HG02938 (cell line): ENCODE measurements at regions not wholly inside any gene's neighbourhood (a gene's known extent, or its start where the extent isn't known, plus 50 kb on each side); places are given as distances from the start of the nearest gene placed in this dataset.
"Not testable (repeated sequence)": the region's sequence is repeated elsewhere in the genome, so short reads cannot be mapped to it uniquely, and the experiment has no call there.

Source experiments
- ATAC-seq: cut with Tn5 transposase; IDR thresholded peaks from one replicate; pipeline ENCODE4 v1.9.1; 2021; ENCODE audit warnings: mild to moderate bottlenecking, moderate library complexity; ENCODE audit not compliant: unreplicated experiment

DNA sequence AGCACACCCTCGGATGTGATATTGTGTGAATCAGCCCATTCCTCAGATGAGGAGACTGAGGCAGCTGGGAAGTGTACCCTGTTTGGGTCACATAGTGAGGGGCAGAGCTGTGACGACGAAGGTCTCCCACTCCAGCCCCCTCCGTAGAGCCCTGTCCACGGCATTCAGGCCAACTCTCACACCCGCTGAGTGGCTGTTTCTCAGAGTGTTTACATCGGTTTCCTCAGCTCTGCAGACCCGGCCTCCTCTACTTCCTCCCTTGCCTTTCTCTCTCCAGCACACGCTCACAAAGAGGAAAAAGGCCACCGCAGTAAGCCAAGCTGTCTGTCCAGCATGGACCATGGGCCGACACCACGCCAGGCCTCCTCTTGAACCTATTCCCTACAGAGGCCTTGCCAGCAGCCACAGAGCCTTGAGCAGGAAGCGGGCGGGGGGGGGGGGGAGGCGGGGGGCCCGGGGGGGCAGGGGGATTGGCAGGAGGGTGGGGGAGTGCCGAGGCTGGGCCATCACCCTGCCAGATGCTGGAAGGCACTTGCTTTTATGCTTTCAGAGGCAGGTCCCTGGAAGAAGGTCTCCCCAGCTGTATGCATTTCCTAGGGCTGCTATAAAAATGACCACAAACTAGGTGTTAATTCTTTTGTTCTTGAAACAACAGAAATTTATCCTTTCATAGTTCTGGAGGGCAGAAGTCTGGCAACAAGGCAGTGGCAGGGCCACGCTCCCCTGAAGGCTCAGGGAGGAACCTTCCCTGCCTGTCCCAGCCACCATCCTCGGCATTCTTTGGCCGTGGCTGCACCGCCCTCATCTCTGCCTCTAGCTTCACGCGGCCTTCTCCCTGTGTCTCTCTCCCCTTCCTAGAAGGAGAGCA is 178.4 kb downstream of the PSMG1 start:
- ATAC-seq, result no peak

DNA sequence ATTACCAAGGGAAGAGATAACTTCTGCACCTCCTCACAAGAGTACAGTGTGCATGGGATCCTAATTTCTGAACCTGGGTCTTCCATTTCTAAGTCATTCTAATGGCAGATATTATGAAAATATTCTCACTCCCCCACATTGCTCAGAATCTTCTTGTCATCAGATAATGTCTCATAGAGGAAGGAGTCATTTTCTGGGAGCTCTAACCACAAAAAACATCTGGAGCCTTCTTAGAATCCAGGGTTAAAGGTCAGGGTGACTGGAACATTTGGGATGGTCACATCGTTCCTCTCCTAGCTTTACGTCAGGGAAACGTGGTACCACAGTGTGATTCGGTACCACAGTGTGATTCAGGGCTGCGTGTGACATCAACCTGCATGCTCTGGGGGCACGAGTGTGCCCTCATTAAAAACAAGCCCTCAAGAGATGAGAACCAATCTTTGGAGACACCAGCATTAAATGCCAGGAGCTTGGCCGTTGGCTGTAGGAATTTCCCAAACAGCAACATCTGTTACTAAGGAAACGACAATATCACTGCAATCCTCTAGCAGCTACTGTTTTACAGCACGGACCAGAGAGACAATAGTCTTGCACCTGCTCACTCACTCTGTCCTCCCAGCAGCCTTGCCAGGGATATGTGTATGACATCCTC is 179.1 kb downstream of the PSMG1 start:
- no peak for ATAC-seq

DNA sequence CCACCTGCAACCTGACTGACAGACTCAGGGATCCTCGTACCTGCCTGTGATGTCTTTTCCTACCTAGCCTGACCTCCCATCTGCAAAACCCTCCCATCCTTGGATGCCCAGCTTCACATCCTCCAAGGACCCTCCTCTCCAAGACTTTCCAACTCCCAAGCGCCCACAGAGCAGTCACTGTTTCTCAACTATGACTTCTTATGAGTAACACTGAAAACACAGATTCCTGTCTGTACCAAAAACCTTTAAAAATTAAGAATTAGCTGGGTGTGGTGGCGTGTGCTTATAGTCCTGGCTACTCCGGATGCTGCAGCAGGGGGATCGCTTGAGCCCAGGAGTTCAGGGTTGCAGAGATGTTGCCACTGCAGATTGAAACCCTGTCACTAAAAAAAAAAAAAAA is 181.9 kb downstream of the PSMG1 start:
- no peak for ATAC-seq

DNA sequence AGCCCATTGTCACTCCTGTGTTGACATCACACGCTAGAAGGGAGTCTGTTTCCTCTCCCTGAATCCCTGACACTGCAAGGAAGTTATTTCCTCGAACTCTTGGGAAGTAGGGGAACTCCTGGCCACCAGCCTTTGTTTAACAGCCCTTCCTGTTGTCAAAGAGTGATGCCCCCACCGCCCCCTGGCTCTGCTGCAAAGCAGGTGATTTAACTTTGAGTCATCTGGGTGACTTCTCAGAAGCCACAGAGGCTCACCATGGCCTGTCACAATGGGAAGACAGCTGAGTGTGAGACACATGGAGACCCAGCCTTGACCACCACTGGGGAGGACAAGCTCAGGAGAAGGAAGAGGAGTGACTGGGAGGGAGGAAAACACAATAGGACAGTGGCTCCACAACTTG is 182.8 kb downstream of the PSMG1 start:
- no peak for ATAC-seq

DNA sequence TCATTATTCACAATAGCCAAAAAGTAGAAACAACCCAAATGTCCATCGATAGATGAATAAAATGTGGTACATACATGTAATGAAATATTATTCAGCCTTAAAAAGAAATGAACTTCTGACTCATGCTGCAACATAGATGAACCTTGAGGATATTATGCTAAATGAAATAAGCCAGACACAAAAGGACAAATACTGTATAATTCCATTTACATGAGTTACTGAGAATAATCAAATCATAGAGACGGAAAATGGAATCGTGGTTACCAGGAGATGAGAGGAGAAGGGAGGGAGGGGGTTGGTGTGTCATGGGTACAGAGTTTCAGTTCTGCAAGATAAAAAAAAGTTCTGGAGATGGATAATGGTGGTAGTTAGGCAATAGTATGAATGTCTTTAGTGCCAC is 184.1 kb downstream of the PSMG1 start:
- no peak for ATAC-seq

DNA sequence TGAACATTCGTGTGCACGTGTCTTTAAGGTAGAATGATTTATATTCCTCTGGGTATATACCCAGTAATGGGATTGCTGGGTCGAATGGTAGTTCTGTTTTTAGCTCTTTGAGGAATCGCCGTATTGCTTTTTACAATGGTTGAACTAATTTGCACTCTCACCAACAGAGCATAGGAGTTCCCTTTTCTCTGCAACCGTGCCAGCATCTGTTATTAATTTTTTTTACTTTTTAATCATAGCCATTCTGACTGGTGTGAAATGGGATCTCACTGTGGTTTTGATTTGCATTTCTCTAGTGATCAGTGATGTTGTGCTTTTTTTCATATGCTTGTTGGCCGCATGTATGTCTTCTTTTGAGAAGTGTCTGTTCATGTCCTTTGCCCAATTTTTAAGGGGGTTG is 185.0 kb downstream of the PSMG1 start:
- ATAC-seq, result not testable (repeated sequence)

DNA sequence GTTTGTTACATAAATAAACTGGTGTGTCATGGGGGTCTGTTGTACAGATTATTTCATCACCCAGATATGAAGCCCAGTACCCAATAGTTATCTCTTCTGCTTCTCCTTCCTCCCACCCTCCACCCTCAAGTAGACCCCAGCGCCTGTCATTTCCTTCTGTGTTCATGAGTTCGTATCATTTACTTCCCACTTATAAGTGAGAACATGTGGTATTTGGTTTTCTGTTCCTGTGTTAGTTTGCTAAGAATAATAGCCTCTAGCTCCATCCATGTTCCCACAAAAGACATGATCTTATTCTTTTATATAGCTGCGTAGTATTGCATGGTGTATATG is 185.4 kb downstream of the PSMG1 start:
- ATAC-seq, result not testable (repeated sequence)

DNA sequence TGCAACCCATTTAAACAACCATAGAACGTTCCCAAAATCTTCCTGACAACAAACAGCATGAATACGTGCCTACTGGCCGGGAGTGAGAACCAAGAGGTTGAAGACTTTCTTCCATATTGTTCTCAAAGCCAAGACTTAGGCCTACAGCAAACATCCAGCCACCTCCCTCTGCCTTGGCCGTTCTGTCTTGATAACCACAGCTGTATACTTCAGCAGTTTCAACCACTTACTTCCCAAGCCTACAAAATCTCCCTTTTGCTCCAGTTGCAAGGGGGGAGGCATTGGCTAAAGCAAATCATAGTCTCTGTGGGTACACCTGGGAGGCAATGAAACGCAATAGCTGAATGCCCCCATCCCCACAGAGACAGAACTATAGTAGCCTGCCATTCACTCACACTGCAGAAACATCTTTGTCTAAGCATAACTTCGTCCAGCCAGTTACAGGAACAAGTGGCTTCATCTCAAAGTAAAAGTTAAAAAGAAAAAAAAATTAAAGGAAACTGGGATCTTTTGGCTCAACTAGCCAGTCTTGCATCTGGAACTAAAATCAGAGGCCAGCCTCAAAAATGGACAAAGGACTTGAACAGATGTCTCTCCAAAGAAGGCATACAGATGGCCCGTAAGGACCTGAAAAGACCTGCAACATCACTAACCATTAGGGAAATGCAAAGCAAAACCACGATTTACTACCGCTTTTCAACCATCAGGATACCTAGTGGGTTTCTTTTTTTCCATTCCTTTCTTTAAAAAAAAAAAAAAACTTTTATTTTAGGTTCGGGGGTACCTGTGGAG is 186.0 kb downstream of the PSMG1 start:
- no peak for ATAC-seq

DNA sequence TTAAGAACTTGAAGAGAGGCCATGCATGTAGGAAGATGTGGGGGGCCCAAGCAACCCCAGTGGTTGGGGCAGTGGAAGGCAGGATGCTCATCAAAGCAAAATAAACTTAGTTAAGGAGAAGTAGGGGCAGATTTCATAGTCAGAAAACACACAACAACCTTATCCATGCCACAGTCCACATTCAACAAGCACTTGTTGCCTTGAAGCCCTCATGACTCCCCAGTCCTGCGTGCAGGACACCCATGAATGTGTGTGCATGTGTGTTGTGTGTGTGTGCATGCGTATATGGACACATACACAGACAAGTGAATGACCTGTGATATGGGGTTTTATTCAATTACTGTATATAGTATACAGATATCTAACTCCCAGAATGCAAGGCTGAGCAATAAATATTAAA is 186.9 kb downstream of the PSMG1 start:
- no peak for ATAC-seq

DNA sequence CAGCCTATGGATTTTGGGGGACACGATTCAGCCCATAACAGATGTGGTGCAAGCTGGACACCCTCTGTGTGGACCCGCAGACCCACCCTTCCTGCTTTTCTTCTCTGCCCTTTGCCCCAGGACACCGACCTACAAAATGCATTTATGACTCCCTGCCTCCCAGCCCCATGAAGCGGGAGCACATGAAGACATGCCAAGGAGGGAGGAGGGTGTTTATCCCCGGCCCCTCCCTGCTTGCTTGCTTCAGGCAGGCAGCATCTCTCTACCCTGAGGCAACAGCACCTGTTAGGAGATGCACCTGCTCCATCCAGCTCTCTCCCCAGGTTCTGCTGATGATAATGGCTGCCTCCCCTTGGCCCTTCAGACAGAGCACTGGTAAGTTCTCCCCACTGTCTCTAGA is 187.5 kb downstream of the PSMG1 start:
- no peak for ATAC-seq

DNA sequence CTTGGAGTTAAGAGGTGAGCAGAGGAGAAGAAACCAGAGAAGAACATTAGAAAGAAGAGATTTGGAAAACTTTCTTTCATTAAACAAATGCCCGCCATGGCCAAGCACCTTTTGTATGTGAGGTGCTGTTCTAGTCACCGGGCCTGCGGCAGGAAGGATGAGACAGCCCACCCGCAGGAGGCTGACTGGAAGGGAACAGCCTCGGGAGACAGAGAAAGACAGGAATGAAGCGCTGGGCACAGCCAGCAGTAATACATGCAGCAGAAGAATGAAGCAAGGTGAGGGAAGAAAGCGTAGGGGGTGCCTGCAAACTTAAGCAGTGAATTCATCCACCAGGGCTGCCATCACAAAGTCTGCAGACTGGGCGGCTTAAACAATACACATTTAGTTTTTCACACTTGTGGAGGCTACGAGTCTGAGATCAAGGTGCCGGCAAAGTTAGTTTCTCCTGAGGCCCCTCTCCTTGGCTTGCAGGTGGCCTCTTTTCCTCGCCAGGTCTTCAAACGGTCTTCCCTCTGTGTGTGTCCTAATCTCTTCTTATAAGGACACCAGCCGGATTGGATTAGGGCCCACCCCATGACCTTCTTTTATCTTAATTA is 188.1 kb downstream of the PSMG1 start:
- no peak for ATAC-seq

DNA sequence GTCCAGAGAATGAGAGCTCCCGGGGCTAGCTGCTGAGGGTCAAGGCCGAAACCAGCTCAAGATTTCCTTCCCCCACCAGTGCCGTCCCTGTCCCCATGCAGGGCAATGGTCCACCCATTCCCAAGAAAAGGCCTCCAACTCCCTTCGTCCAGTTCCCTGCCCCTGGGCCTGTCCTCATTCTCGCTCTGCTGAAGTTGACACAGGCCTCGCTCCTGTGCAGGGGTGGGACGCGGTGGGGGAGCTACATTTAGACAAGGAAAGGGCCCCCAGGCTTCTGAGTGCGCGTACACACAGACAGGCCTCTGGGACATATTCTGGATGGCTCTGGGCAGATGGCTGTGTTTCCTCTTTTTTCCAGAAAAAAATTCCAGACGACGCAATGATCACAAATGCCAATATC is 188.3 kb downstream of the ETS2 start:
- ATAC-seq, result no peak

DNA sequence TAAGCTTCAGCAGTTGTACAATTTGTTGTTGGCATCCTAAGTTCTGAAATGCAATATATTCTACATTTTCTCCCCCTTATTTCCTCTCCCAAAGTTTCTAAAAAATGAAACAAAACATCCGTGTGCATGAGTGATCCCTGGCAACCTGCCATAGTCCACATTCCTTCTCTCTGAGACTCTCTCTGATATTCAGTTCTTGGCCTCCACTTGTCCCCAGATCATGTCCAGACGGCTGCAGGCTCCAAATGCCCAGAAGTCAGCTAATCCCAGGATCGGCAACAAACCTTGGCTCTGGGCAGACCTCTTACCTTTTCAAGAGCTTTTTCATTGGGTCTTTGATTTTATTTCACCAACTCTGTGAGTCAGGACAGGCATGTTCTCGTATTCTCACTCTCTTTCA is 187.8 kb downstream of the ETS2 start:
- no peak for ATAC-seq

DNA sequence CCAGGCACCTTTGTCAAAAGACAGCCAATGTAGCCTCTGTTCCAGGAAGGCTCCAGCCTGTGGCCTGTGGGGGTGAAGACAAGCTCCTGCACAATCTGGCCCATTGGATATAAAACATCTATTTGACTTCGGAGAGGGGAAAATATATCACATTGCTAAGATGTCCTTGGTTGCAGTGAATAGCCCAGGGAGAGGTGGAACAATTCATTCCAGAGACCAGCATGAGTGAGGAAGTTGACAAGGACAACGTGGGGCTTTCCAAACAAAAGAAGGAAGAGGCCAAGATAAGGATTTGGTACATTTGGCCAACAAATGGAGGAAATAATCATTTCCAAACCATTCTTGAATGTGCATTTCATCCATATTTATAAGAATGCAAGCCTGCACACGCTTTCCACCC is 187.0 kb downstream of the ETS2 start:
- no peak for ATAC-seq

DNA sequence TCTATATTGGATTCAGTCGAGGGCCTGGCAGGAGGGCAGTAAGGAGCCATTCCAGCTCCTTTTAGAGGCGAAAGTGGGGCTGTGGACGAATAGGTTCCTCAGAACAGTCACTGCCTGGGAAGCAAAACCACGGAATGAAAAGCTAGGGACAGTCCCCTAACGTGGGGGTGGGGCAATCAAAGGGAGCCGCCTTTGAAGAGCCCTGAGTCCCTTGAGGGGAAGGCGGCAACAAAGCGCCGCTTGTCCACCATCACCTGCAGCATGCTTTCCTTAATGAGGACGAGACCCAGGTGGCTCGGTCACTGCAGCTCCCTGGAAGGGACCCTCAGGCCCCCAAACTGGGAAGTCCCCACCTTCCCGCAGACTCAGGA is 184.7 kb downstream of the ETS2 start:
- no peak for ATAC-seq

DNA sequence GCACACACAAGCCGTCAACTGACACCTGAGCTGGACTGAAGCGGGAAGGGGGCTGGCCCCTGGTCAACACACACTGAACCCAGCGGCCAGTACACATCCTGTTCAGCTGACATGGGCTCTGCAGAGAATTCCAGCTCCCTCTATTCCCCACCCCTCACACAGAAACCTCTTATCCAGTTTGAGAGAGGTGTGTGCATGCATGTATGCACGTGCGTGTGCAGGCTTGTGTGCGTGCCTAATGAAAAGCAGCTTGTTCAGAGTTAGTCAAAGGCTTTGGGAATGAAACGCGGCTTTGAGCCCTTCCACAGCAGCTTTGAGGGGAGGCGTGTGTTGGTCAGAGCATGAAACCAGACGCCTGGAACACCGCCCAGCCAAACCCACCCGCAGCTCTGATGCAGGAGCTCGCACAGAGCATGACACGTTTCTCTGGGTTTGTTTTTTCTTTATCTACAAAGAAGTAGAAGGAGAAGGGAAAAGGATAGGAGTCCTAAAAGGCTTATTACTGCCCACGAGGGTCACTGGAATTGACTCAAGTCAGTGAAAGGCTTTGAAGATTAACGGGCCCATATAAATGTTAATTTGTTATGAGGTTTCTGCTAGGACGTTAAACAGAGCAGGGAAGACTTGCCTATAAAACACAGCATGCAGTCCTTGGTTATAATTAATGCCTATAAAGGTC is 184.2 kb downstream of the ETS2 start:
- ATAC-seq, result no peak

DNA sequence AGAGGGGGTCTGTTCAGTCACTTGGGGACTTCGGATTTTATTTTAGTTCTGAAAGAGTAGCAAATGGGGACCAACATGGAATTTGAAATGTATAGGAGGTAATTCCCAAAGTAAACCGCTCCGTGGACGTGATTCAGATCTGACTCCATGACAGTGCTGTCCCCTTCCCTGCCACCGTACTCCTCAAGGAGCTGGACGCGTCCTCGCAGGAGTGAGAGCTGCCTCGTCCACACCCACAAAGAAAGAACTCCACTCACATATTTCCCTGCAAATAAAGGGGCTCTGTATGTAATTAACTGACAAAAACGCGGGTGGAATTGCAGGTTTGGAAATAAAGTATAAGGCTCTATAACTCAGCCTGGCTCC is 183.6 kb downstream of the ETS2 start:
- no peak for ATAC-seq

DNA sequence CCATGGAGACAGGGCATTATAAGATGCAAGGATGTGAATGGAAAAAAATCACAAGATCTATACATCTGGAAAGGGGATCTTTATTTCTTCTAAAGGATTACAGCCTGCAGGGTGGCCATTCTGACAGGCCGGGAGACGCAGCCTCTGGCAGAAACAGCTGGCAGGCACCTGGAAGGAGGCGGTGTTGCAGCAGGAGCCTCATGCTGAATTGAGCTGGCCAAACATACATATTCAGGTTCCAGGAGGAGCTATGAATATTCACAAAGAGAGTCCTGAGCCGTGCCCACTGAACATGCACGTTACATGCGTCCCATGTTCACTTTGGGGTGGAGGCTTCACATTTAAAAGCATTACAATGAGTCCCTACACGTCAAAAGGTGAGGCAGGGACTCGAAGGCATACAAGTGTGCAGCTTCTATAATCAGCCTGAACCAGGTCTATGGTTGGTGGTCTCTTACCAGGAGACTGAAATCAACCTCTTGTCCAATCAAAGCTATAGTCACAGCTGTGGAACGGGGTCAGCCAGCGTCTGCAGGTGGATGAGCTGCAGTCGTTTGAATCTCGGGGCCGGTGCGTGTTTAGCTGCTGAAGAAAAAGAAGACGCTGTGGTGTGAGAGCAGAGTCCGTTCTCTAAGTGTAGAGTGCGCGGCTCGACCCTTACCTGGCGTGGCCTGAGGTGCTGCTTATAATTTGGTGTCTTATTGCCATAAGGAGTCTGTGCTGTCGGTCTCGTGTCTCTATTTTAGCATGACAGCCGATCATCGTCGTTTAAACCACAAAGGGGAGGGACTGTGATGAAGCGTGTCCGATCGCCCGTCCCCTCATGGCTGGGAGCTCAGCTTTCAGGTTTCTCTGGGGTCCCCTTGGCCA is 183.0 kb downstream of the ETS2 start:
- ATAC-seq, result no peak

DNA sequence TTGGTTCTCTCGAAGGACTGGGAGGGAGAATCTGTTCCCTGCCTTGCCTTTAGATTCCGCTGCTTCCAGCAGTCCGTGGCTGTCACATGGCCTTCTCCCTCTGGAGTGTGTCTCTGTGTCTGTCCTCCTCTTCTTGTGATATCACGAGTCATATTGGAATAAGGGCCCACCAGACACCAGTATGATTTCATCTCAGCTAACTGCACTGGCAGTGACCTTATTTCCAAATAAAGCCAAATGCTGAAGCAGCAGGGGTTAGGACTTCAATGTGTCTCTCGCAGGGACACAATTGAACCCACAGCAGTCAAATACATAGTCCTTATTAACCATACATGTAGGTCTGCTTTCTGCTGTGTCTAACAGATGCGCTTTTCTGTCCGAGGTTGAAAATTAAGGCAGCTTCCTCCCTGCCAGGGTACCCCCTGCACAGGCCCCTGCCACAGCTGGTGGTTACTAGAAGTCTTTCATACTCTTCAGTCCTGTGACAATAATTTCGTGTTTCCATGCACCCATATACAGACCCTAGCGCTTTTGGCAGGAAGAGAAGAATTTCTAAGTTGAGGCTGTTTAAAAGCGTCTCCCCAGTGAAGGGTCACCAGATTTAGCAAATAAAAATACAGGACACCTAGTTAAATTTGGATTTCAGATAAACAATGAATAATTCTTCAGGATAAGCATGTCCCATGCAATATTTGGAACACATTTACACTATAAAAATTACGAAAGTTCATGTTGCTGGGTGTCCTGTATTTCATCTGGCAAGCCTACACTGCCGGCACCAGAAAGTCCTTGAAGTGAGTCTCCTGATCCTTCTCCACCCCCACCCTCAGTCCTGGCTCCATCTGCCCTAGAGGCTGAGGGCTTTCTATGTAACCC is 182.1 kb downstream of the ETS2 start:
- no peak for ATAC-seq
